ENCODE measurements at regions not wholly inside any gene's neighbourhood (a gene's known extent, or its start where the extent isn't known, plus 50 kb on each side); places are given as distances from the start of the nearest gene placed in this dataset.

- no peak for TF ChIP-seq CTCF (IDR thresholded peaks at IDR 0.05)
- no peak for TF ChIP-seq POLR2AphosphoS5 (IDR thresholded peaks at IDR 0.05)
- no peak for TF ChIP-seq POLR2A (IDR thresholded peaks at IDR 0.05)
These were observed 129.3 kb upstream of the PHYHIPL start for GRCh38 chr10:59047180-59047579.

All from sigmoid colon (tissue), 4 donors.